Peyer's patch (tissue), 4 donors: ENCODE measurements at regions not wholly inside any gene's neighbourhood (a gene's known extent, or its start where the extent isn't known, plus 50 kb on each side); places are given as distances from the start of the nearest gene placed in this dataset.

Experiments
- POLR2A ChIP-seq, 2 donors: fragments of 450-650 bp; IDR thresholded peaks; one replicate each; pipeline ENCODE4 v1.5.1; 2017; ENCODE audit warnings: antibody characterized with exemption in 2 of 2, mild to moderate bottlenecking in 2 of 2, moderate library complexity in 2 of 2
- TF ChIP-seq, protein P1 (sequence below), 6 experiments: fragments of 450-650 bp in 4 of 6; fragments of 200-600 bp in 2 of 6; sonication (generic) in 1 of 6; IDR thresholded peaks; one replicate each; pipeline ENCODE4 v1.5.1; 2017 to 2019; ENCODE audit warnings: antibody characterized with exemption in 6 of 6, mild to moderate bottlenecking in 3 of 6, moderate library complexity in 1 of 6

DNA sequence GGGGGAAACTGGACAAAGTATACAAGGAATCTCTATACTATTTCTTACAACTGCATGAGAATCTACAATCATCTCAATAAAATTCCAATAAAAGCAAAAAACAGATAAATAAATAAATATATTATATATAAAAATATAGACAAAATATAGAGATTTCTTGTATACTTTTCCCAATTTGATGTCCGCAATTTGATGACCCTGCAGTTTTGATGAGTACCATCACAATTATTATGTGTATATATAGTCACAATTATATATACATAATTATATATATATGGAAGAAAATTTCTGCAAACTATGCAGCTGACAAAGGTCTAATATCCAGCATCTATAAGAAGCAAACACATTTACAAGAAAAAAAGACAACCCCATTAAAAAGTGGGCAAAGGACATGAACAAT, 169.2 kb upstream of the ATXN1 start:
- TF ChIP-seq, protein P1, sequence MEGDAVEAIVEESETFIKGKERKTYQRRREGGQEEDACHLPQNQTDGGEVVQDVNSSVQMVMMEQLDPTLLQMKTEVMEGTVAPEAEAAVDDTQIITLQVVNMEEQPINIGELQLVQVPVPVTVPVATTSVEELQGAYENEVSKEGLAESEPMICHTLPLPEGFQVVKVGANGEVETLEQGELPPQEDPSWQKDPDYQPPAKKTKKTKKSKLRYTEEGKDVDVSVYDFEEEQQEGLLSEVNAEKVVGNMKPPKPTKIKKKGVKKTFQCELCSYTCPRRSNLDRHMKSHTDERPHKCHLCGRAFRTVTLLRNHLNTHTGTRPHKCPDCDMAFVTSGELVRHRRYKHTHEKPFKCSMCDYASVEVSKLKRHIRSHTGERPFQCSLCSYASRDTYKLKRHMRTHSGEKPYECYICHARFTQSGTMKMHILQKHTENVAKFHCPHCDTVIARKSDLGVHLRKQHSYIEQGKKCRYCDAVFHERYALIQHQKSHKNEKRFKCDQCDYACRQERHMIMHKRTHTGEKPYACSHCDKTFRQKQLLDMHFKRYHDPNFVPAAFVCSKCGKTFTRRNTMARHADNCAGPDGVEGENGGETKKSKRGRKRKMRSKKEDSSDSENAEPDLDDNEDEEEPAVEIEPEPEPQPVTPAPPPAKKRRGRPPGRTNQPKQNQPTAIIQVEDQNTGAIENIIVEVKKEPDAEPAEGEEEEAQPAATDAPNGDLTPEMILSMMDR (IDR thresholded peaks at IDR 0.05) = no peak
- TF ChIP-seq POLR2A (IDR thresholded peaks at IDR 0.05) = no peak
